ENCODE measurements at regions not wholly inside any gene's neighbourhood (a gene's known extent, or its start where the extent isn't known, plus 50 kb on each side); places are given as distances from the start of the nearest gene placed in this dataset.
"Not testable (repeated sequence)": the region's sequence is repeated elsewhere in the genome, so short reads cannot be mapped to it uniquely, and the experiment has no call there.

- not testable (repeated sequence) for DNase-seq (ENCODE audit: low read depth)
These were observed 55.2 kb upstream of the DHRS4 start for GRCh38 chr14:23898359-23898758.

GRCh38 chr14:23899788-23900187 lies 53.8 kb upstream of the DHRS4 start:
- no peak for DNase-seq (ENCODE audit: low read depth)

- DNase-seq (ENCODE audit: low read depth) = no peak
These were observed 50.1 kb upstream of the DHRS4 start for GRCh38 chr14:23903442-23903841.

Measured in iris pigment epithelial cell (primary cell).